ENCODE measurements at regions not wholly inside any gene's neighbourhood (a gene's known extent, or its start where the extent isn't known, plus 50 kb on each side); places are given as distances from the start of the nearest gene placed in this dataset.

GRCh38 chr10:34008656-34009055 is 674.2 kb upstream of the NRP1 start:
- TF ChIP-seq POLR2A (IDR thresholded peaks at IDR 0.05) (no peak), CTCF (IDR thresholded peaks at IDR 0.05) (no peak)
